ENCODE measurements at regions not wholly inside any gene's neighbourhood (a gene's known extent, or its start where the extent isn't known, plus 50 kb on each side); places are given as distances from the start of the nearest gene placed in this dataset.

GRCh38 chr4:54567327-54567726 lies 90.4 kb upstream of the KIT start:
- DNase-seq (ENCODE audit: low read depth, low spot score), result no peak
- H3K9me3 Mint-ChIP-seq, result no peaks in the 10 kb centered on the region
- H3K27ac Mint-ChIP-seq (ENCODE audit: unreplicated experiment), result no peak overlapping the region
- H3K27me3 Mint-ChIP-seq (ENCODE audit: low read depth), result no peaks in the 10 kb centered on the region
- H3K36me3 Mint-ChIP-seq (ENCODE audit: low read depth), result no peaks in the 10 kb centered on the region
- no peak overlapping the region for H3K4me3 Mint-ChIP-seq
- TF ChIP-seq CTCF (conservative IDR thresholded peaks at IDR 0.05), result no peak
- H3K4me1 Mint-ChIP-seq, result peaks cover 10% of the 10 kb centered on the region

- H3K27ac Mint-ChIP-seq (ENCODE audit: unreplicated experiment), result no peak overlapping the region
- no peaks in the 10 kb centered on the region for H3K27me3 Mint-ChIP-seq (ENCODE audit: low read depth)
- H3K36me3 Mint-ChIP-seq (ENCODE audit: low read depth), result no peaks in the 10 kb centered on the region
- TF ChIP-seq CTCF (conservative IDR thresholded peaks at IDR 0.05), result no peak
- no peak overlapping the region for H3K4me3 Mint-ChIP-seq
- H3K9me3 Mint-ChIP-seq, result no peaks in the 10 kb centered on the region
- H3K4me1 Mint-ChIP-seq, result peaks cover 10% of the 10 kb centered on the region
- no peak for DNase-seq (ENCODE audit: low read depth, low spot score)
Observed at GRCh38 chr4:54568184-54568583, 89.6 kb upstream of the KIT start.

GRCh38 chr4:54570822-54571221 lies 86.9 kb upstream of the KIT start:
- Mint-ChIP-seq H3K4me1 (peaks cover 9% of the 10 kb centered on the region), H3K27me3 (ENCODE audit: low read depth) (no peaks in the 10 kb centered on the region), H3K9me3 (no peaks in the 10 kb centered on the region), H3K36me3 (ENCODE audit: low read depth) (no peaks in the 10 kb centered on the region), H3K4me3 (no peak overlapping the region), H3K27ac (ENCODE audit: unreplicated experiment) (no peak overlapping the region)
- TF ChIP-seq CTCF (conservative IDR thresholded peaks at IDR 0.05), result no peak
- DNase-seq (ENCODE audit: low read depth, low spot score), result no peak

- DNase-seq (ENCODE audit: low read depth, low spot score), result no peak
- Mint-ChIP-seq H3K27ac (ENCODE audit: unreplicated experiment) (no peak overlapping the region), H3K4me1 (peaks cover 9% of the 10 kb centered on the region), H3K27me3 (ENCODE audit: low read depth) (no peaks in the 10 kb centered on the region), H3K4me3 (no peak overlapping the region), H3K36me3 (ENCODE audit: low read depth) (no peaks in the 10 kb centered on the region), H3K9me3 (no peaks in the 10 kb centered on the region)
- TF ChIP-seq CTCF (conservative IDR thresholded peaks at IDR 0.05), result no peak
Observed at GRCh38 chr4:54571293-54572151, 86.2 kb upstream of the KIT start.

GRCh38 chr4:54572152-54572542 lies 85.6 kb upstream of the KIT start:
- Mint-ChIP-seq H3K27me3 (ENCODE audit: low read depth) (no peaks in the 10 kb centered on the region), H3K4me3 (no peak overlapping the region), H3K36me3 (ENCODE audit: low read depth) (no peaks in the 10 kb centered on the region), H3K27ac (ENCODE audit: unreplicated experiment) (no peak overlapping the region), H3K4me1 (peaks cover 9% of the 10 kb centered on the region), H3K9me3 (no peaks in the 10 kb centered on the region)
- no peak for TF ChIP-seq CTCF (conservative IDR thresholded peaks at IDR 0.05)
- DNase-seq (ENCODE audit: low read depth, low spot score), result no peak
